ENCODE measurements at regions not wholly inside any gene's neighbourhood (a gene's known extent, or its start where the extent isn't known, plus 50 kb on each side); places are given as distances from the start of the nearest gene placed in this dataset.

DNA sequence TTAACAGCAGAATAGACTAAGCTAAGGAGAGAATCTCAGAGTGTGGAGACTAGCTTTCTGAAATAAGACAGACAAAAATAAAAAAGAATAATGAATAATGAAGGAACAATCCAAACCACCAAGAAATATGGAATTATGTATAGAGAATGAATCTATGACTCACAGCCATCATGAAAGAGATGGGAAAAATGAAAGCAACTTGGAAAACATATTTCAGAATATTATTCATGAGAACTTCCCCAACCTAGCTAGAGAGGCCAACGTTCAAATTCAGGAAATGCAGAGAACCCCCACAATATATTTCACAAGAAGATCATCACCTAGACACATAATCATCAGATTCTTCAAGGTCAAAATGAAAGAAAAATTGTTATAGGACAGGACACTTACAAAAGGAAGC lies 349.0 kb upstream of the MPDZ start:
- H3K4me3 ChIP-seq (ENCODE audit: low read depth, low read length), result no peak overlapping the region
- TF ChIP-seq, protein P1, sequence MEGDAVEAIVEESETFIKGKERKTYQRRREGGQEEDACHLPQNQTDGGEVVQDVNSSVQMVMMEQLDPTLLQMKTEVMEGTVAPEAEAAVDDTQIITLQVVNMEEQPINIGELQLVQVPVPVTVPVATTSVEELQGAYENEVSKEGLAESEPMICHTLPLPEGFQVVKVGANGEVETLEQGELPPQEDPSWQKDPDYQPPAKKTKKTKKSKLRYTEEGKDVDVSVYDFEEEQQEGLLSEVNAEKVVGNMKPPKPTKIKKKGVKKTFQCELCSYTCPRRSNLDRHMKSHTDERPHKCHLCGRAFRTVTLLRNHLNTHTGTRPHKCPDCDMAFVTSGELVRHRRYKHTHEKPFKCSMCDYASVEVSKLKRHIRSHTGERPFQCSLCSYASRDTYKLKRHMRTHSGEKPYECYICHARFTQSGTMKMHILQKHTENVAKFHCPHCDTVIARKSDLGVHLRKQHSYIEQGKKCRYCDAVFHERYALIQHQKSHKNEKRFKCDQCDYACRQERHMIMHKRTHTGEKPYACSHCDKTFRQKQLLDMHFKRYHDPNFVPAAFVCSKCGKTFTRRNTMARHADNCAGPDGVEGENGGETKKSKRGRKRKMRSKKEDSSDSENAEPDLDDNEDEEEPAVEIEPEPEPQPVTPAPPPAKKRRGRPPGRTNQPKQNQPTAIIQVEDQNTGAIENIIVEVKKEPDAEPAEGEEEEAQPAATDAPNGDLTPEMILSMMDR (IDR thresholded peaks at IDR 0.05; ENCODE audit: control insufficient read depth, extremely low read depth, insufficient read depth), result no peak
- no peak for DNase-seq (ENCODE audit: low read depth)

DNA sequence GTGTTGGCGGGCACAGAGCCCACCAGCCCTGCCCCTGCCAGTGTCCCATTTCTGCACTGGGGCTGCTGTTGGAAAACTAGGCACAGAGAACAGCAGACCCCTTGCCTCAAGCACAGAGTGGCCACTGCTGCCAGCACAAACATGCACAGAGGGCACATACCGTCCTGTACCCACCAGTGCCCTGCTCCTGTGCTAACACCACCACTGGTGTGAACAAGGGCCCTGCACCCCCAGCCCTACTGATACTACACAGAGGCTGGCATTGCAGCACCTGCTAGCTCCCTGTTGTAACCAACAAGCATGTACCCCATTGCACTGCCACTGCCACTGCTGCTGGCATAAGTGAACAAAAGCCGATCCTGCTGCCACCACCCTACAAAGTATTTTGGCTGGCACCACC lies 348.0 kb upstream of the MPDZ start:
- DNase-seq (ENCODE audit: low read depth), result no peak
- no peak overlapping the region for H3K4me3 ChIP-seq (ENCODE audit: low read depth, low read length)
- TF ChIP-seq, protein P1 (IDR thresholded peaks at IDR 0.05; ENCODE audit: control insufficient read depth, extremely low read depth, insufficient read depth), result no peak

DNA sequence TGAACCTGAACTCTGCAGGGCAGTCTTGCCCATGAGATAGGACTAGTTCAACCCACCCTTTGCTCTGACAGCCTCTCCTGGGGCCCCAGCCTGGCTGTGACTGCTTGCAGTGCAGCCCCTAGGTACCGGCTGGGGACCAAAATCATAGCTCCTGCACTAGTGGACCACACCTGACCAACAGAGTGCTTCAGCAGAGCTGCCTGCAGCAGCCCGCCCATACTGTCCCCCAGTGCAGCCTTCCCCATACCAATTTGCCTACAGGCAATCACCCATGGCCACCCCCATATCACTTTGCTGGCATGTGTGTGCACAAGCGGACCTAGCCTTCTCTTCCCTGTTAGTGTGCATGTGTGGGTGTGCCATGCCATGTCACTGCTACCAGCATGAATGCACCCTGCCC lies 347.6 kb upstream of the MPDZ start:
- no peak for DNase-seq (ENCODE audit: low read depth)

DNA sequence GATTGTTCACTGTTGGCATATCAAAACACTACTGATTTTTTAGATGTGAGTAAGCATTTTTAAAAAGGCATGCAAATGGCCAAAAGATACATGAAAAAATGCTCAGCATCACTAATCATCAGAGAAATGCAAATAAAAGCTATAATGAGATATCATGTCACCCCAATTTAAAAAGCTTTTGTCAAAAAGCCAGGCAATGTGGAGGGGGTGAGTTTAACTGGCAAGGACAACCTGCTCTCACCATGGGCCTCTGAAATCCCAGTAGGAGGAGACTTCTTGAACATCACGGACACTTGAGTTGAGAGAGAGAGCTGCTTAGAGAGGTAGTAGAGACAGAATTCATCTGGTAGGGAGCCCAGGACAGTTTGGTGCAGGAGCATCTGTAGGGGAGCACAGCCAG lies 347.1 kb upstream of the MPDZ start:
- H3K4me3 ChIP-seq (ENCODE audit: low read depth, low read length), result no peak overlapping the region
- no peak for DNase-seq (ENCODE audit: low read depth)
- TF ChIP-seq, protein P1 (IDR thresholded peaks at IDR 0.05; ENCODE audit: control insufficient read depth, extremely low read depth, insufficient read depth), result no peak

More for the DNA sequence above, 347.6 kb upstream of the MPDZ start:
- H3K4me3 ChIP-seq (ENCODE audit: low read depth, low read length), result no peak overlapping the region
- TF ChIP-seq, protein P1 (IDR thresholded peaks at IDR 0.05; ENCODE audit: control insufficient read depth, extremely low read depth, insufficient read depth), result no peak

DNA sequence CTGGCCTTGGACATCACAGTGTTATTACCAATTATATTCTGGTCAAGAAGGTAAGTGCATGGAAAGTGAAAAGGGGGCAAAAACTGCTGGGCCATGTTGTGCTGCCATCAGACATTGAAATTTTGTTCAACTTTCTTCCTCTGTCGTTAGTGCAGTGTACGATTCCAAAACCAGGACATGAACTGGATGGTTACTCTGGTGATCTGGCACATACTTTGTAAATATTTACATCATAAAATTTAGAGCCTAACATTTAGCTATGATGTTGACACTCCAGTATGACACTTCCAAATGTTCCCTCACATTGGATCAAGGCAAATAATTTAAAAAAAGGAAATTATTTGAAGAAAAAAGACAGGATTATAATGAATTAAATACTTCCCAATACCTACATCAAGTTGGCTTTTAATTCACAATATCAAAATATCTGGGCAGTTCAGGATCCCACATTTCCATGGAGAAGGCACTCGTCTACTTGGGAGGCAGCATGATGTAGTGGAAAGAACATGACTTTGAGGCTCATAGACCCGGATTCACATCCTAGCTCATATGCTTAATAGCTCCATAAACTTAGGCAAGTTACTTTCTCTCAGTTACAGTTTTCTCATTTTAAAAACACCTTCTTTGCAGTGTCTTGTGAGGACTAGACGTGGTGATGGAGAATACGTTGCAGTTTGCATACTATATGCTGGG lies 342.5 kb upstream of the MPDZ start:
- no peak overlapping the region for H3K4me3 ChIP-seq (ENCODE audit: low read depth, low read length)
- peak; percentile 76 for DNase-seq (ENCODE audit: low read depth)
- TF ChIP-seq, protein P1 (IDR thresholded peaks at IDR 0.05; ENCODE audit: control insufficient read depth, extremely low read depth, insufficient read depth), result no peak

DNA sequence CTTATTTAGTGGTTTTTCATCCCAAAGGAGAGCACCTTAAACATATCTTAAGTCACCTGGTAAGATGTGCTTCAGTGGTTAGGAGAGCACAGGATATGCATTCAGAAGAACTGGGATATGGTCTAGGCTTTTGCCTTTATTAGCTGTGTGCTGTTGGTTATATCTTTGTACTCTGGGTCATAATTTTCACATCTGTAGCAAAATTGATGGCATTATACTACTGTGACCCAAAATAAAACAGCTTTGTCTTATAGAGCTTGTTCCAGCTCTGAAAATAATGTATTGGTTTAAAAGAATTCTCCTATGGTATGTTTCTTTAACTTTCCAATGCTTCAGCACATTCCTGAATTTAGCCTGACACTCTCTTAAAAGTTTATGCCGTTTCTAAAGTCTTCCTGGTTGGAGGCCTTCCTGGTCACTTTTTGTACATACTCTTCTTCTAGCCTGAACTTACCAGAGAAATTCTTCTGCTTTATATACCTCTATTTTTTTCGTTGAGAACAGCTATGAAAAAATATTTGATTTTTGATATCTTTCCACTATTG lies 337.1 kb upstream of the MPDZ start:
- TF ChIP-seq, protein P1 (IDR thresholded peaks at IDR 0.05; ENCODE audit: control insufficient read depth, extremely low read depth, insufficient read depth), result no peak
- H3K4me3 ChIP-seq (ENCODE audit: low read depth, low read length), result no peak overlapping the region
- no peak for DNase-seq (ENCODE audit: low read depth)
